HG02884 (cell line): ENCODE measurements at regions not wholly inside any gene's neighbourhood (a gene's known extent, or its start where the extent isn't known, plus 50 kb on each side); places are given as distances from the start of the nearest gene placed in this dataset.
"Not testable (repeated sequence)": the region's sequence is repeated elsewhere in the genome, so short reads cannot be mapped to it uniquely, and the experiment has no call there.

ENCODE experiments used
- ATAC-seq: cut with Tn5 transposase; IDR thresholded peaks from one replicate; pipeline ENCODE4 v1.9.1; 2021; ENCODE audit warnings: mild to moderate bottlenecking, moderate library complexity; ENCODE audit not compliant: unreplicated experiment

DNA sequence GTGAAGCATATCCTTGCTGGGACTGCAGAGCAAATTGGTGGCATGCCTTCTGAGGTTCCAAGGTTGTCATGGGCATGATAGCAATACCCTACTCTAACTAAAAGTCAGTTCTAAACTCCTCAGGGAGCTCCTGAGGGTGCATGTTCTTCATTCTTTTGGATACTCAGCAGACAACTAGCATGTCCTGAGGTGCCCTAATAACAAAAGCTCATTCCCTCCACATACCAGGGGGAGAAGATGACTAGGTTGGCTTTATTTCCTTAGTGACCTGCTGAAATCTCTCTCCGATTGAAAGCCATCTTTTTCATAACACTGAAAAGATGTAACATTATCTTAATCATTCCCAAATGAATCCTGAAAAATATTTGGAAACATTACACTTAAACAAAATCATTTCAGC lies 188.7 kb upstream of the IGF1 start:
- ATAC-seq = no peak

DNA sequence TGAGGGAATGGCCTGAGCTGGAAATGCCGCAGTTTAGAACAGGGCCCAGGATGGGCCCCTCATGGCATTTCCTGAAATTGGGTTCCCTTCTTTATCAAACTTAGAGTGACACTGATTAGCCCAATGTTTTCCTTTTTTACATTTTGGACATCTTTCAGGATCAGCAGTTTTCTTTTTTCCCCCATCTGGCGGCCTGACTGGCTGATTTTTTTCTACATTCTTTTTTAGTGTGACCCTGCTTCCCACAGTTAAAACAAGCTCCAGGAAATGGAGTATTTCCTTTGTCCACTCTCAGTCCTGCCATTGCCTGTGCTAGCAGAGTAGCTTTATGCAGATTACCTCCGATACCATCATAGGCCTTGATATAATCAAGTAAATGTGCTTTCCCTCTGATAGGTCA lies 185.8 kb upstream of the IGF1 start:
- ATAC-seq = not testable (repeated sequence)

DNA sequence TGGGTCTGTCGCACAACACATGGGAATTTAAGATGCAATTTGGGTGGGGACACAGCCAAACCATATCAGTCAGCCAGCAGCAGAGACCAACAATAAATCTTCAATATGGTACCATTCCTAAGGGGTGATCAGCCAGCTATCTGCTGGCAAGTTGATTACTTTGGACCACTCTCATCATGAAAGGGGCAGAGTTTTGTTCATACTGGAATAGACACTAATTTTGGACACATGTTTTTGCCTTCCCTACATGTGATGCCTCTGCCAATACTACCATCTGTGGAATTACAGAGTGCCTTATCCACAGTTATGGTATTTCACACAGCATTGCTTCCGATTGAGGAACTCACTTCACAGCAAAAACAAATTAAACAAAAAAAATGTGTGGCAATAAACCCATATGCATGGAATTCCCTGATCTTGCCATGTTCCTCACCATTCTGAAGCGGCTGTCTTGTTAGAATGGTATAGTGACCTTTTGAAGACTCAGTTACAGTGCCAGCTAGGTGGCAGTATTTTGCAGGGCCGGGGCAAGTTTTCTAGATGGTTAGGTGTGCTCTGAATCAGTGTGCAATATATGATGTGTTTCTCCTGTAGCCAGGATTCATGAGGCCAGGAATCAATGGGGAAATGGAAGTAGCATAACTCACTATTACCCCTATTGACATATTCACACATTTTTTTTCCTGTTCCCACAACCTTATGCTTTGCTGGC lies 179.0 kb upstream of the IGF1 start:
- ATAC-seq = no peak

DNA sequence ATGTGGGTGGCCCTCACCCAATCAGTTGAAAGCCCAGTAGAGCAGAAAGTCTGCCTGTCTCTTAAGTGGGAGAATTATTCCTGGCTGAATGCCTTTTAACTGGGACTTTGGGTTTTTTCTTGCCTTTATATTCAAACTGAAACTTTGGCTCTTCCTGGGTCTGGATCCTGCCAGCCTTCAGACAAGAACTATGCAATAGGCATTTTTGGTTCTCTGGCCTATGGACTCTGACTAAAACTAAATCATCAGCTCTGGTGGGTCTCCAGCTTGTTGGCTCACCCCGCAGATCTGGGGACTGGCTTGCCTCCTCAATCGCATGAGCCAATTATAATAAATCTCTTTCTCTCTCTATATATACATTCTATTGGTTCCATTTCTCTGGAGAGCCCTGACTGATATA lies 173.0 kb upstream of the IGF1 start:
- ATAC-seq = no peak

DNA sequence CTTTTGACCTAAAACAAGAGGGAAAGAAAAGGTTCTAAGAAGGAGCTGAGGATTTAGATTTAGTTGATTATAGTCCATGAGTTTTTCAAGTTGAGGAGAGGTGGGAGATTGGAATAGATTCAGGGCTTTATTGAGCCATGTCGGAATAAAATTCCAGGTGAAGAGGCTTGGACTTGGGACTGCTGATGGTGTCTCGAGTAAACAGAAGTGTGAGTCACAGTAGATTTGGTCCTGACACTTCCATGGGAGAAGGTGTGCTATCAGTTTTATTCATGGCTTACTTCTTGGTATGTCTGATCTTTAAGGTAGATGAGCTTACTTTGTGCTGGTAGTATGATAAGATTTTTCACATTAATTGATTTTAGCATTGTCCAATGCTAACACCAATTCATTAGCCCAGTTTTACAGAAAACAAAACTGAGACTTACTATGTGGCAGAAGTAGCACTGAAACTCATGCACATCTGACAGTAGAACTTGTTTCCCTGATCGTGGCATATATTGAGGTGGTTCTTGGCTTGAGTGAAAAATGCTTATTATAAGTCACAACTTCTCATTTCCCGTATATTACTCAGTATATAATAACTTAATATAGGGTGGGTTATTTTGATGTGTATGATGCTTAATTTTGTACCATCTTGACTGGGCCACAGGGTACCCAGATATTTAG lies 172.4 kb upstream of the IGF1 start:
- ATAC-seq = no peak

DNA sequence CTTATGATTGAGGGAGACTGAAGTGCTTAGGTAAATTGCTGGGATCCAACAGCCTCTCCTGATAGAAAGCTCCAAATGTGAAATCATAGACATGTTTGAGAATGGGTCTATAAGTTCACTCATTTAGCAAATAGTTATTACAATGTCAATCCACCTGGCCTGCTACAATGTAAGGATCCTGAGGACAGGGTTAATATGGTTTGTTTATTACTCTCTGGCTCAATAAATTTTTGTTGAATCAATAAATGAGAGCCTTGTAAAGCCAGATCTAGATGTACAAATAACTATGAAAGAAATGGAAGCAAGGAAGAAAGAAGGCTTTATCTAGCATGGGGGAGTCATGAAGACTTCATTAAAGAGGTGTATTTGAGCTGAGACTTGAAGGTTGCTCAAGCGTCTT lies 165.6 kb upstream of the IGF1 start:
- ATAC-seq = no peak

DNA sequence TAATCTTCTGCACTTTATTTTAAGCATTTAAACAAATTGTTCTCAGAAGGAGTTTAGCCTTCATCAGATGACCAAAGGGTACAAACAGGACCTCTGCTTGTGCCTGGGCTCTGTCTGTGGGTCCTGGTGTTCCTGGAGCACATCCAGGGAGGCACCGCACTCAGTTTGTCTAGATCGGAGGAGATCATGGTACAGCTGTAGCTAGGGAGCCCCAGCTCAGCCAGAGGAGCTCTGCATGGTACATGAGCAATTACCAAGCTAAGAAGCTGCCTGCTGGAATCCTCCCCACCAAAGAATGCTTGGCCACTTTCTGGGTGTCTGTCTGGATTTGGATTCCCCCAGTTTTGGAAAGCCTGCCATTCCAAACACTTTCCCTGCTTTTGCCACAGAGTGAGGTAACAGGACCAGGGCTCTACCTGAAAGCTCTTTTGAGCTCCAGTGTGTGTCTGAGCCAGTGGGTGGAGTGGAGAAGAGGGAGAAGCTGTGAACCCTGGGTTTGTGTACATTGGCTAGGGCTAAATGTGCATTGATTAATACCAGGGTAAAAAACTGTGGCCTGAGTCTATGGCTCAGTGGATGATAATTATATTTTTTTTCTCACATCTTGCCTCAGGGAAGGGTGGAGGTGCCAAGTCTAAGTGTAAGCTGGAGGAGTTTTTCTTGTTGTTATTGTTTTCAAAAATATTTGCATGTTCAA lies 163.7 kb upstream of the IGF1 start:
- ATAC-seq = no peak

DNA sequence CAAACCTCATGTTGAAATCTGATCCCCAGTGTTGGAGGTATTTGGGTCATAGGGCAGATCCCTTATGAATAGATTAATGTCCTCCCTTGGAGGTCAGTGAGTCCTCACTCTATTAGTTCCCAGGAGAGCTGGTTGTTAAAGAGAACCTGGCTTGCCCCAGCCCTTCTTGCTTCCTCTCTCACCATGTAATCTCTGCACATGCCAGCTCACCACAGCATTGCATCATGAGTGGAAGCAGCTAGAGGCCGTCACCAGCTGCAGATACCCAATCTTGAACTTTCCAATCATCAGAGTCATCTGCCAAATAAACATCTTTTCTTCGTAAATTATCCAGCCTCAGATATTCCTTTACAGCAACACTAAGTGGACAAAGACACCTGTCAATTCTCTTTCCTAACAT lies 161.8 kb upstream of the IGF1 start:
- no peak for ATAC-seq

DNA sequence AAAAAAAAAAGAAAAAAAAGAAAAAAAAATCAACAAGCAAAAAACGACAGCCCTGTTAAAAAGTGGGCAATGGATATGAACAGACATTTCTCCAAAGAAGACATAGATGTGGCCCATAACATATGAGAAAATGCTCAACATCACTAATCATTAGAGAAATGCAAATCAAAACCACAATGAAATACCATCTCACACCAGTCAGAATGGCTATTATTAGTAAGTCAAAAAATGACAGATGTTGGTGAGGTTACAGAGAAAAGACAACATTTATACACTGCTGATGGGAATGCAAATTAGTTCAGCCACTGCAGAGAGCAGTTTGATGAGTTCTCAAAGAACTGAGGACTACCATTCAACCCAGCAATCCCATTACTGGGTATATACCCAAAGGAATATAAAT lies 160.3 kb upstream of the IGF1 start:
- ATAC-seq = not testable (repeated sequence)

DNA sequence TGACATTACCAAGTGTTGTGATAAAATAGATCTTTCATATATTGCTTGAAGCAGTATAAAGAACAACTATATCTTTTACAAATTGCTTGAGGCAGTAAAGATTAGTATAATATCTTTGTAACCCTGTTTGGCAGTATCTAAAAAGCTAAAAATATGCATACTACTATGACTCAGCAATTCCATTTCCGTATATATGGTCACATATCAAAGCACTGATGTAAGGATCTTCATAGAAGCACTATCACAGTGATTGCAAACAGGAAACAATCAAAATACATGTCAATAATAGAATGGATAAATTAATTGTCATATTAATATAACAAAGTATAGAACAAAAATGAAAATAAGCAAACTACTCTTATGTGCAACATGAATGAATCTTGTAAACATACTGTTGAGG lies 158.4 kb upstream of the IGF1 start:
- ATAC-seq = no peak

DNA sequence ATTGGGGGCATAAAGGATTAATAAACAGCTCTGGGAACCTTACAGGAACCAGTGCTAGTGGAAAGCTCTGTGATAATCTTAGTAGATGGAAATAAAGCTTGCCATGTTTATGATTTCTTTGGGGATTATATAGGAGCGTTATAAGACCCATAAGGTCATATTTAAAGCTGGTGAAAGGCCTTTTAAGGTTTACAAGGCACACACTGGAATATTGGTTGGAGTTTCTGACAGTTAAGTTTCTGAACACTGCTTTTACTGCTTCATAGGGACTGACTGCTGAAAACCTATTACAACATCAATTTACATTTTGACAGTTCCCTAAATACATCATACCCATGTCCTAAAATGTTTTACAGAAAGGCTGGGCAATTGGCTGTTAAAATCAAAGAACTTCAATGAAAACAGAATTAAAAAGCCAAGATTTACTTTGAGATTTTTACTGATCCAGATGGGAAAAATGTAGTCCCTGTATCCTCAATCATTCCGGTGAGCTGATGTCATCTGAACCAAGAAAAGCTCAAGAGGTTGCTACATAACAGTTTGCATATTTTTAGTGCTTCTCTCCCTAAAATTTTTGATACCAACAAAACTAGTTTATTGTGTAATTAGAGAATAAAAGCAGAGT lies 153.7 kb upstream of the IGF1 start:
- no peak for ATAC-seq

DNA sequence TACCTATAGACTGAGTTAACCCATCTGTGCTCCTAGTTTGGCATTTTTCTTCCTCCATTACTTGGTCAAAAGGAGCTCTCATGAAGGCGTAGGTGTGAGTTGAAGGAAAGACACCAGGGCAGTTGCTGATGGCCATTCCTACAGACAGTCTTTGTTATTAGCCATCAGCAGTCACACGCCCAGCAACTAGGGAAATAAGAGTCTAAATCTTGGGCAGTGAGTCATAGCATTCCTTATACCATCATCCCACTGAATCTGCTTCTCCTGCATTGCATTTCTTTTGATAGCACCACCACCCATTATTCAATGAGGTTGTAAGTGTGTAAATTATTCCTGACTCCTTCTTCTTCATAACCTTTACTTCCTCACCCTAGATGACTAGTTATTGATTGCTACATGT lies 150.9 kb upstream of the IGF1 start:
- no peak for ATAC-seq

DNA sequence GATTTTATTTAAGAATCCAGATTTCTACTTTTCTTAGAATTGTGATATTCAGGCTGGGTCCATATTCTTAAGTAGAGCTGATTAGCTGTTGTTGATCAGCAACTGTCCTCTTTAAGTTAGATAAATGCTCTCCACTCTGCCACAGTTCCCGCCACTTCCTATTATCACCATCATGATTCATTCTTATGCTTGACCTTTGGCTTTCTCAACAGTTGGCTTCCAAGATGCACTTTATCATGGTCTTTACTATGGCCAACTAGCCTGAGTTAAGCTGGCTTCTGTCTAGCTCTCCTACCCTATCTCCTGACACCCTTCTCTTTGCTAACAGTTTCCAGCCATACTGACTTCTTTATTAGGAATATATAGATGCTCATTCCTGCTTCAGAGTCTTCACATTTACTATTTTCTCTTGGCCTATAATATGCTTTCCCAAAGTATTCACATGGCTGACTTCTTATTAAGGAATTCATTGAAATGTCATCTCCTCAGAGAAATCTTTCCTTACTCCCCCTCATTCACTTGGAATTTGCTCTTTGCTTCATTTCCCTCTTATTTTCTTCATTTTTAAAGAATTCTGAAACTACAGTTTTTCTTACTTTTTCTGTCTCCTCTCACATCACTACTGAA lies 149.0 kb upstream of the IGF1 start:
- ATAC-seq = no peak

DNA sequence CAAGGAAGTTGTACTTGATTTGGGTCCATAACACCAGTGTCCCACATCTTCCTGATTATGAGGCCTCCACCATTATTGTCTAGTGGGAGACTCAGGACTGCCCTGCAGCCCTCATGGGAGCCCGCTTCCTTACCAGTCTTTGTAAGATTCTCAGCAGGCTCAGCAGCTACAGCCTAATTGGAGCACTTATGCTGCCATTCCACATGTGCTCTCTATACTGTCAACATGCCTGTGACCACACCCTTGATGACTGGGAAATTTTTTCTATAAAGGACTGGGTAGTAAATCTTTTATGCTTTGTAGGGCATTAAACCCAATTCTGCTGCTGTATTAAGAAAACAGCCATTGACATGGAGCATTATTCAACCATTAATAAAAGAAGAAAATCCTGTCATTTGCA lies 145.5 kb upstream of the IGF1 start:
- no peak for ATAC-seq

DNA sequence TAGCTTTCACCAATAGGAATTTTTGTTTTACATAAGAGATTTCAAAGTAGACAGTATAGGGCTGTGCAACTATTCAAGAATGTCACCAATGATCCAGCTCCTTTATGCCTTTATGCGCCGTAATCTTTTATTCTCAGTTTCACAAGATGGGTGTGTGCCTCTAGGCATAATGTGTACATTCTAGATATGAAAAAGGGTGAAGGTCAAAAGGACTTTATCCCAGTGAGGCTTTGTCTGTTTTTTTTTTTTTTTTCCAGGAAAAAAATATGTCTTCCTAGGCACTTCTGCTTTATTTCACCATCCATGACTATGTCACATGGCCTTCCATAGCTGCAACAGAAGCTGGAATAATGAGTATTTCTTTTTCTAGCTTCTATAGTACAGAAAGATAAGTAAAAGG lies 142.3 kb upstream of the IGF1 start:
- no peak for ATAC-seq

DNA sequence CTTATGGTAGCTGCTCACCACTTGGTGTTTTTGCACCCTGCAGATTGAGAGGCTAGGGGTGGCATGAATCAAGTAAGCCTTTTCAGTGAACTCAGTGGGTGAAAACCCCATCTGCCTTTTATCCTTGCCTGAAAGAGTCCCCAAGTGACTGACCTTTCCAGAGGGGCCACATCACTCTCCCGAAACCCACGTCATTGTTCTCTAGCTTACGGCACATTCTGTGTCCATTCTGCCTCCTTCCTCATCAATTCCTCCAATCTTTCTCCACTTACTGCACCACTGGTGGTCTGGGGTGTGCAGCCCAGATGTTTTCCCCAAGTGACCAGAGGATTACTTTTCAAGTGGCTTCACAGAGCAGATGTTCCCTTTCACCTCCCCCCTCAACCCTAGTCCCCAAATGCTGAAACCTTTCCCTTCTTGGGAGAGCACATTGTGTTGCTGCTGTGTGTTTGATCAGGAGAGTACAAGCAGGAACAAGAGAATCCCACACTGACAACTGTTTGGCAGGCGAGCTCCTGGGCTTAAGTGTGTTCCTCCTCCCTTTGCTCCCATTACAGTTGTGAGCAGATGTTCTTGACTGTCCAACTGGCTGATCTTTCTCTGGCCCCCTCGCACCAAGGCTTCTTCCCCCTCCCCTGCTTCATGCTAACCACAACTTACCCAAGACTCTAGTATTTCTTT lies 138.0 kb upstream of the IGF1 start:
- ATAC-seq = no peak

DNA sequence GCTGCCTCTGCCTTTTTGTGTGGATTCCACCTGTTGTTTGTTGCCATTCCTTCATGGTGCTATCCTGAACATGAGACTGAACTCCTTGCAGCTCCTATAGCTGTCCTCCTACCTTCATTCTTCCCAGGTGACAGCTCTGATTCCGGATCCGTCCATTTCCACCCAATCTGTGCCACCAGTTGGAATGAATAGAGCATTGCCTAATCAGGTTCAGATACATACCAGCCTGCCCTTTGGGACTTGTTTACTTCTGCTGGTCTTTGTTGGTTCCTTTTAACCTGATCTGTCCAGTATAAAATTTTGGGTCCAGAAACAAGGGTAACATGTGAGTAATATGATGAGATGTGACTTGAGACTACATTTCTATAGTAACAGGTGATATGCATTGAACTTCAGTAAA lies 136.3 kb upstream of the IGF1 start:
- no peak for ATAC-seq

DNA sequence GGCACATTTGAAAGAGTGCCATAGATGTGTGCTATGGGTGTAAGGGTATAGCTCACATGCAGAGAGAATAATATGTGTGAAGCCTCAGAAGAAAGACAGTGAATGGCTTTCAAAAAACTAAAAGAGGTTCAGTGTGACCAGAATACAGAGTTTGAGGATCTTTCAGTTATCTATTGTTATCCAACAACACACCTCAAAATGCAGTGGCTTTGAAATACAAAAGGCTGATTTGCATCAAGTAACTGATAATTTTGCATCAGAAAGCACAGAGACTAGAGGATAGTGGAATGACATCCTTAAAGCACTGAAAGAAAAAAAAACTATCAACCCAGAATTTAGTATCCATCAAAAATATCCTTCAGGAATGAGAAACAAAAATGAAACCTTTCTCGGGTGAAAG lies 131.6 kb upstream of the IGF1 start:
- no peak for ATAC-seq

DNA sequence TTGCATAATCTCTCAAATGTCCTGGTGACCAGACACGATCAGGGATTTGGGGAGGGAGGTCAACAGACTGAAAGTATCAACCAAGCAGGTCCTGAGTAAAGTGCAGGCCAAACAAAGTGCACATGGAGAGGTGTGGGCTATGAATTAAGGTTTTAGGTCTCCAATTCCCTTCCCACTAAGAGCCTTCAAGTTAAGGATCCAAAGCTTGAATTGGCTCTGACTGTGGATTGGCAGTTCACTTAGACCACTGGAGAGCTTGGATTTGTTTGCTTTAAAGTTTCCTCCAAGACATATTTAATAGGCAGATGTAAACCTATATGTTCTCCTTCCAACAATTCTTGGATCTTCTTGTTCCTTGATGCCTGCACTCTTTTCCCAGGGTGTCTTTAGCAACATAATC lies 129.6 kb upstream of the IGF1 start:
- ATAC-seq = no peak

DNA sequence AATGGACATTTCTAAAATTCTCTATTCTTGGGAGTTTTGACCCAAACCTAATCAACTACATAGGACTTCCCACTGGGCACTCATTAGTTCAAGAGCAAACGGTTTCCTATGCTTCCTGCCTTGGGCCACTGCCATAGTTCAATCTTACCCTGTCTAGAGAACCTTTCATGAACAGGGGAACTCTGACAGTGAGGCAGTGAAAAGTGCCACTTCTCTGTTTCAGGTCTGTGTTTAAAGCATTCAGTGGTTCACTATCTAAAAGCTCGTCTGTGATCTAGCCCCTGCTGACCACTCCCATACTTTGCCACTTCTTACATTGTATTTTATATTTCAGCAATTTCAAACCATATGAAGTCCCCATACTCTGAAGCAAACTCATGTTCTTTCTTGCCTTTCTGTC lies 122.7 kb upstream of the IGF1 start:
- ATAC-seq = no peak

DNA sequence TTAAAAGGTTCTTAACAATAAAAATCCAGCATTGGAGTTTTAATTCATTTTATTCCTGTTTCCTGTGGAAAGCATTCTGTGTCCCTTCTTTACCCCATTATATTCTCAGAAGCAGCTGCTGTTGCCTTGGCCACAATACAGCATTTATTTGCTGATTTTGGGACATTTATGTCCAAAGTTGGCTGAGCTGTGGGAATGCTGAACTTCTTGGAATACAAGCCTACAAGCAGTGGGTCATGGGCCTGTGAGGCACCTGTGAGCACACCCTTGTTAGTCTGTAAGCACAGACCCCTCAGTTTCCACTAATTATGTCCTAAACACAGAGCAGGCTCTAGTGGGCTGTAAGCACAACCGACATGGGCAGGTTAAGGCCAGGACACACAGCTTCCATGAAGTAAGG lies 122.2 kb upstream of the IGF1 start:
- no peak for ATAC-seq
